ENCODE measurements at regions not wholly inside any gene's neighbourhood (a gene's known extent, or its start where the extent isn't known, plus 50 kb on each side); places are given as distances from the start of the nearest gene placed in this dataset.

GRCh38 chr9:6133346-6134063, 82.1 kb upstream of the IL33 start:
- ChIA-PET CTCF (no interaction called here), POLR2A (no interaction called here)
- TF ChIP-seq CTCF (IDR thresholded peaks at IDR 0.05; ENCODE audit: low read depth, low read length) = no peak
- H3K27ac ChIP-seq (ENCODE audit: low read depth, low read length) = no peak overlapping the region
- no peaks in the 10 kb centered on the region for H3K9me3 ChIP-seq (ENCODE audit: control insufficient read depth, insufficient read depth, low read length)
- H3K4me3 ChIP-seq (ENCODE audit: low read depth, low read length) = no peak overlapping the region
- H3K27me3 ChIP-seq (ENCODE audit: control insufficient read depth, insufficient read depth, low read length) = no peaks in the 10 kb centered on the region
- no peak for DNase-seq (ENCODE audit: low read depth, low spot score)

- DNase-seq (ENCODE audit: low read depth, low spot score) = no peak
- no peaks in the 10 kb centered on the region for H3K27me3 ChIP-seq (ENCODE audit: control insufficient read depth, insufficient read depth, low read length)
- ChIA-PET CTCF (no interaction called here), POLR2A (no interaction called here)
- no peaks in the 10 kb centered on the region for H3K9me3 ChIP-seq (ENCODE audit: control insufficient read depth, insufficient read depth, low read length)
- no peak overlapping the region for H3K4me3 ChIP-seq (ENCODE audit: low read depth, low read length)
- H3K27ac ChIP-seq (ENCODE audit: low read depth, low read length) = no peak overlapping the region
- TF ChIP-seq CTCF (IDR thresholded peaks at IDR 0.05; ENCODE audit: low read depth, low read length) = no peak
Observed at GRCh38 chr9:6132650-6133049, 83.0 kb upstream of the IL33 start.

DNA sequence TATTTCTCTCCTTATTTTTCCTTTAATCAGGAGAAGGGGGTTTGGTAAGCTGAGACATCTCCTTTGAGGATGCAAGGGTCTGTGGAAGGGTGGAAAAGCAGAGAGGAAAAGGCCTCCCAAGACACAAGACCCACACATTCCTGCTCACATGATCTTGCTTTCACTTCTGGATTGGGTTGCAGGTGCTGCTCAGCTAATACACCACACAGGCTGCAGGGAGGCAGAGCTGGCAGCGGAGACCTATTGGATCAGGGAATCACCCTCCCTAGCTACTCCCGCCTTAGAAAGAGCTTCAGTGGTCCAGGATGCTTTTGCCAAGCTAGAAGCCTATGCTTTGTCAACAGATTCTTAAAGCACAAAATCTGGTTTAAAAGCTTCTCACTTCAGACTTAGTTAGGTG, 87.6 kb upstream of the IL33 start:
- no peak overlapping the region for H3K27ac ChIP-seq (ENCODE audit: low read depth, low read length)
- POLR2A ChIA-PET = no interaction called here

GRCh38 chr9:6126377-6126776, 89.2 kb upstream of the IL33 start:
- Histone ChIP-seq H3K9me3 (ENCODE audit: control insufficient read depth, insufficient read depth, low read length) (no peaks in the 10 kb centered on the region), H3K27me3 (ENCODE audit: control insufficient read depth, insufficient read depth, low read length) (no peaks in the 10 kb centered on the region), H3K27ac (ENCODE audit: low read depth, low read length) (no peak overlapping the region), H3K4me3 (ENCODE audit: low read depth, low read length) (no peak overlapping the region)
- DNase-seq (ENCODE audit: low read depth, low spot score) = no peak
- no peak for TF ChIP-seq CTCF (IDR thresholded peaks at IDR 0.05; ENCODE audit: low read depth, low read length)
- ChIA-PET CTCF (no interaction called here), POLR2A (no interaction called here)

More for the DNA sequence above, 87.6 kb upstream of the IL33 start:
- no peak overlapping the region for H3K4me3 ChIP-seq (ENCODE audit: low read depth, low read length)
- no peaks in the 10 kb centered on the region for H3K9me3 ChIP-seq (ENCODE audit: control insufficient read depth, insufficient read depth, low read length)
- no peaks in the 10 kb centered on the region for H3K27me3 ChIP-seq (ENCODE audit: control insufficient read depth, insufficient read depth, low read length)
- CTCF ChIA-PET = no interaction called here
- TF ChIP-seq CTCF (IDR thresholded peaks at IDR 0.05; ENCODE audit: low read depth, low read length) = no peak
- DNase-seq (ENCODE audit: low read depth, low spot score) = no peak

GRCh38 chr9:6123416-6123815, 92.2 kb upstream of the IL33 start:
- CTCF ChIA-PET = no interaction called here
- POLR2A ChIA-PET = no interaction called here
- TF ChIP-seq CTCF (IDR thresholded peaks at IDR 0.05; ENCODE audit: low read depth, low read length) = no peak
- no peaks in the 10 kb centered on the region for H3K9me3 ChIP-seq (ENCODE audit: control insufficient read depth, insufficient read depth, low read length)
- no peak overlapping the region for H3K4me3 ChIP-seq (ENCODE audit: low read depth, low read length)
- H3K27ac ChIP-seq (ENCODE audit: low read depth, low read length) = no peak overlapping the region
- DNase-seq (ENCODE audit: low read depth, low spot score) = no peak
- H3K27me3 ChIP-seq (ENCODE audit: control insufficient read depth, insufficient read depth, low read length) = no peaks in the 10 kb centered on the region
